Neural progenitor cell (in vitro differentiated cells): ENCODE measurements at regions not wholly inside any gene's neighbourhood (a gene's known extent, or its start where the extent isn't known, plus 50 kb on each side); places are given as distances from the start of the nearest gene placed in this dataset.

Experiments used
- DNase-seq: peaks from one replicate; pipeline ENCODE4 v3.0.0-alpha.2; 2016; ENCODE audit warnings: low spot score
- H2AFZ ChIP-seq: fragments of 200-600 bp; sonication (generic); replicated peaks from 2 replicates; pipeline ENCODE4 v1.6.1; 2016; ENCODE audit warnings: antibody characterized with exemption
- H3F3A ChIP-seq: fragments of 200-600 bp; sonication (generic); 2 replicates; pipeline ENCODE4 v1.6.1; 2016; ENCODE audit warnings: antibody characterized with exemption, low read depth
- H3K27ac ChIP-seq: fragments of 200-600 bp; sonication (generic); 2 replicates; pipeline ENCODE4 v1.5.1; 2016; ENCODE audit warnings: mild to moderate bottlenecking
- H3K27me3 ChIP-seq: fragments of 200-600 bp; sonication (generic); 2 replicates; pipeline ENCODE4 v1.6.1; 2016; ENCODE audit warnings: mild to moderate bottlenecking, moderate library complexity
- H3K36me3 ChIP-seq: fragments of 200-600 bp; sonication (generic); 2 replicates; pipeline ENCODE4 v1.5.1; 2016
- H3K4me1 ChIP-seq: fragments of 200-600 bp; sonication (generic); 2 replicates; pipeline ENCODE4 v1.6.1; 2016; ENCODE audit warnings: mixed run types
- H3K4me2 ChIP-seq: fragments of 200-600 bp; sonication (generic); 2 replicates; pipeline ENCODE4 v1.6.1; 2016
- H3K4me3 ChIP-seq: fragments of 200-600 bp; sonication (generic); 2 replicates; pipeline ENCODE4 v1.5.1; 2016
- H3K79me2 ChIP-seq: fragments of 200-600 bp; sonication (generic); 2 replicates; pipeline ENCODE4 v1.6.1; 2016; ENCODE audit warnings: low read depth
- H3K9ac ChIP-seq: fragments of 200-600 bp; sonication (generic); 2 replicates; pipeline ENCODE4 v1.6.1; 2016
- H3K9me3 ChIP-seq: fragments of 200-600 bp; sonication (generic); 2 replicates; pipeline ENCODE4 v1.5.1; 2016; ENCODE audit warnings: low read depth
- H4K20me1 ChIP-seq: fragments of 200-600 bp; sonication (generic); 2 replicates; pipeline ENCODE4 v1.6.1; 2016; ENCODE audit warnings: low read depth
- H3K27ac Mint-ChIP-seq: 3 replicates; pipeline ENCODE4 v1.8.0; 2021; ENCODE audit warnings: mixed read lengths
- H3K27me3 Mint-ChIP-seq: 2 replicates; pipeline ENCODE4 v1.8.0; 2022; ENCODE audit warnings: low read depth, mild to moderate bottlenecking, inconsistent platforms, moderate library complexity, mixed read lengths; ENCODE audit not compliant: insufficient read depth
- H3K36me3 Mint-ChIP-seq: 3 replicates; pipeline ENCODE4 v1.8.0; 2021; ENCODE audit warnings: mixed read lengths
- H3K4me1 Mint-ChIP-seq: 3 replicates; pipeline ENCODE4 v1.8.0; 2021; ENCODE audit warnings: mixed read lengths
- H3K4me3 Mint-ChIP-seq: 3 replicates; pipeline ENCODE4 v1.8.0; 2021; ENCODE audit warnings: mild to moderate bottlenecking, moderate library complexity, mixed read lengths
- H3K9me3 Mint-ChIP-seq: 3 replicates; pipeline ENCODE4 v1.8.0; 2020; ENCODE audit warnings: mixed read lengths
- EZH2 ChIP-seq: fragments of 200-600 bp; sonication (generic); IDR thresholded peaks from 2 replicates; pipeline ENCODE4 v1.6.1; 2017; ENCODE audit warnings: antibody characterized with exemption, mild to moderate bottlenecking, moderate library complexity
- EZH2phosphoT487 ChIP-seq: fragments of 200-600 bp; sonication (generic); IDR thresholded peaks from 2 replicates; pipeline ENCODE4 v1.6.1; 2017; ENCODE audit warnings: antibody characterized with exemption
- TF ChIP-seq, protein P1 (sequence below): fragments of 200-600 bp; sonication (generic); IDR thresholded peaks from 2 replicates; pipeline ENCODE4 v1.5.1; 2017; ENCODE audit warnings: antibody characterized with exemption, mild to moderate bottlenecking

DNA sequence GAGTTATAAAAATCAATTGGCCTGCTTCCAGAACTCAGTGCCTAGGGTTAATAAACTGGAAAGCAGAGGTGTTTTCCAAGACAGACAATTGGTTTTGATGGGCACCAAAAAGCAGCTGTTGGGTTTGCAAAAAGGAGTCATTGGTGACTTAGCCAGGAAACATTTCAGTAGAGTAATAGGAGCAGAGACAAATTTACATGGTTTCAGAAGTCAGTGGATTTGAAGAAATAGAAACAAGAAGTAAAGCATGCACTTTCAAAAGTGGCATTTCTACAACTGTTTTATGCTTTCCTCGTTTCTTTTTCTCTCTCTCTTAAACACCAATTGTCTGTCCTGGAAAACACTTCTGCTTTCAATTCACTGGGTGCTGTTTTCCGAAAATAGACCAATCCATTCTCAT is 87.8 kb downstream of the GLUL start:
- Mint-ChIP-seq H3K27me3 (peaks cover 3% of the 10 kb centered on the region), H3K9me3 (peaks cover 3% of the 10 kb centered on the region), H3K4me3 (no peak overlapping the region), H3K4me1 (peaks cover 42% of the 10 kb centered on the region), H3K27ac (no peak overlapping the region), H3K36me3 (no peaks in the 10 kb centered on the region)
- no peak for TF ChIP-seq EZH2
- TF ChIP-seq EZH2phosphoT487 = no peak
- TF ChIP-seq, protein P1, sequence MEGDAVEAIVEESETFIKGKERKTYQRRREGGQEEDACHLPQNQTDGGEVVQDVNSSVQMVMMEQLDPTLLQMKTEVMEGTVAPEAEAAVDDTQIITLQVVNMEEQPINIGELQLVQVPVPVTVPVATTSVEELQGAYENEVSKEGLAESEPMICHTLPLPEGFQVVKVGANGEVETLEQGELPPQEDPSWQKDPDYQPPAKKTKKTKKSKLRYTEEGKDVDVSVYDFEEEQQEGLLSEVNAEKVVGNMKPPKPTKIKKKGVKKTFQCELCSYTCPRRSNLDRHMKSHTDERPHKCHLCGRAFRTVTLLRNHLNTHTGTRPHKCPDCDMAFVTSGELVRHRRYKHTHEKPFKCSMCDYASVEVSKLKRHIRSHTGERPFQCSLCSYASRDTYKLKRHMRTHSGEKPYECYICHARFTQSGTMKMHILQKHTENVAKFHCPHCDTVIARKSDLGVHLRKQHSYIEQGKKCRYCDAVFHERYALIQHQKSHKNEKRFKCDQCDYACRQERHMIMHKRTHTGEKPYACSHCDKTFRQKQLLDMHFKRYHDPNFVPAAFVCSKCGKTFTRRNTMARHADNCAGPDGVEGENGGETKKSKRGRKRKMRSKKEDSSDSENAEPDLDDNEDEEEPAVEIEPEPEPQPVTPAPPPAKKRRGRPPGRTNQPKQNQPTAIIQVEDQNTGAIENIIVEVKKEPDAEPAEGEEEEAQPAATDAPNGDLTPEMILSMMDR = no peak
- no peak overlapping the region for H3K27ac ChIP-seq
- H3K9me3 ChIP-seq = no peaks in the 10 kb centered on the region
- H3K4me1 ChIP-seq = peaks cover 20% of the 10 kb centered on the region
- peaks cover 7% of the 10 kb centered on the region for H3F3A ChIP-seq
- no peaks in the 10 kb centered on the region for H4K20me1 ChIP-seq
- no peaks in the 10 kb centered on the region for H3K27me3 ChIP-seq
- H2AFZ ChIP-seq = no peak overlapping the region
- DNase-seq = no peak
- H3K9ac ChIP-seq = no peak overlapping the region
- H3K79me2 ChIP-seq = no peaks in the 10 kb centered on the region
- no peak overlapping the region for H3K4me3 ChIP-seq
- H3K36me3 ChIP-seq = no peaks in the 10 kb centered on the region
- no peak overlapping the region for H3K4me2 ChIP-seq

DNA sequence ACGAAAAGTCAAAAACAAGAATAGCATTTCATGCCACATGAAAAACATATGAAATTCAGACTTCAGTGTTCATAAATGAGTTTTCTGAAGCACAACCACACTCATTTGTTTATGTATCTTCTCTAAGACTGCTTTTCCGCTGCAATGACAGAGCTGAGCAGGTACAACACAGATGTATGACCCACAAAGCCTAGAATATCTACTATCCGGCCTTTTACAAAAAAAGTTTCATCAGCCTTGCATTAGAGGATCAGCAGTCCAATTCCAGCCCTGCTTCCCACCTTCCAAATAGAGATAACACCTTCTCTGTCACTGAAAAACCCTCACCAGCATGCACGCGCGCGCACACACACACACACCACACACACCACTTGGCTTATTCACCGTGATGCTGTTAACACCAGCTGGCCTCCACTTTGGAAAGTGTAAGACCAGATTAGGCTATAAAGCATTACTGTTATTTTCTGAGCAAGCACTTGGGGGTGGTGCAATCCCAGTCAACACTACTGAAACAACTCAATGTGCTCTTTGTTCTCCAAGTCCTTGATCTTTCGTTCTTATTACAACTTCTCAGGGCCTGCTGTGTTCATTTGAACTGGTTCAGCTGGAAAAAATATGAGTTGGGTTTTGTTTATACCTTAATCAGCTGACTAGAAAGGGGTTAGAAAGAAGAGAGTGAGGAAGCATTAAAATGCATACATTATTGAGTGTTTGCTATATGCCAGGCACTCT is 90.0 kb downstream of the GLUL start:
- TF ChIP-seq EZH2phosphoT487 (no peak), EZH2 (no peak)
- TF ChIP-seq, protein P1 = peak; percentile 21
- no peaks in the 10 kb centered on the region for H3K36me3 ChIP-seq
- no peaks in the 10 kb centered on the region for H3K9me3 ChIP-seq
- DNase-seq = peak; percentile 49
- H4K20me1 ChIP-seq = no peaks in the 10 kb centered on the region
- H3K4me3 ChIP-seq = no peak overlapping the region
- no peak overlapping the region for H3K9ac ChIP-seq
- no peaks in the 10 kb centered on the region for H3K27me3 ChIP-seq
- peak overlapping the region; percentile 46 for H3K4me2 ChIP-seq
- Mint-ChIP-seq H3K4me3 (no peak overlapping the region), H3K4me1 (peaks cover 42% of the 10 kb centered on the region), H3K36me3 (no peaks in the 10 kb centered on the region), H3K27ac (peak overlapping the region; percentile 23), H3K9me3 (peaks cover 3% of the 10 kb centered on the region), H3K27me3 (peaks cover 2% of the 10 kb centered on the region)
- H3F3A ChIP-seq = peaks cover 7% of the 10 kb centered on the region
- no peak overlapping the region for H2AFZ ChIP-seq
- H3K27ac ChIP-seq = no peak overlapping the region
- no peaks in the 10 kb centered on the region for H3K79me2 ChIP-seq
- peaks cover 20% of the 10 kb centered on the region for H3K4me1 ChIP-seq

GRCh38 chr1:182301026-182301436 is 90.6 kb downstream of the GLUL start:
- no peaks in the 10 kb centered on the region for H3K27me3 ChIP-seq
- no peak for DNase-seq
- H3K9ac ChIP-seq = no peak overlapping the region
- no peak overlapping the region for H3K4me3 ChIP-seq
- H3K9me3 ChIP-seq = no peaks in the 10 kb centered on the region
- H3K27ac ChIP-seq = no peak overlapping the region
- TF ChIP-seq EZH2phosphoT487 = no peak
- no peak overlapping the region for H2AFZ ChIP-seq
- Mint-ChIP-seq H3K27me3 (peaks cover 2% of the 10 kb centered on the region), H3K36me3 (no peaks in the 10 kb centered on the region), H3K9me3 (peaks cover 3% of the 10 kb centered on the region), H3K4me1 (peaks cover 42% of the 10 kb centered on the region), H3K27ac (peak overlapping the region; percentile 23), H3K4me3 (no peak overlapping the region)
- peaks cover 7% of the 10 kb centered on the region for H3F3A ChIP-seq
- no peaks in the 10 kb centered on the region for H4K20me1 ChIP-seq
- H3K4me2 ChIP-seq = no peak overlapping the region
- H3K36me3 ChIP-seq = no peaks in the 10 kb centered on the region
- no peaks in the 10 kb centered on the region for H3K79me2 ChIP-seq
- H3K4me1 ChIP-seq = peaks cover 20% of the 10 kb centered on the region
